K562 (cell line): ENCODE measurements at regions not wholly inside any gene's neighbourhood (a gene's known extent, or its start where the extent isn't known, plus 50 kb on each side); places are given as distances from the start of the nearest gene placed in this dataset.

Experiments used
- ATAC-seq: fragments of 200-7000 bp; cut with Tn5 transposase; 3 replicates; pipeline ENCODE4 v1.9.1; 2020; ENCODE audit warnings: moderate library complexity
- BruUV-seq: library from RNA; stranded (reverse); fragments of 400-500 nt; replicated peaks from 2 replicates; lab custom pipeline; 2021; lab: Mats Ljungman, UMichigan
- CTCF ChIA-PET: fragments of 300-600 bp; formaldehyde crosslinking; extraction: SDS; loops from one replicate; lab custom pipeline; 2021; ENCODE audit warnings: low intra/inter-chr PET ratio; lab: Yijun Ruan, JAX
- POLR2A ChIA-PET: fragments of 300-600, 350-650 bp; sonication (Branson Sonifier 250); formaldehyde crosslinking; extraction: SDS; loops from one replicate; lab custom pipeline; 2021; ENCODE audit warnings: antibody characterized with exemption, inconsistent platforms; lab: Yijun Ruan, JAX
- DNase-seq, 4 experiments: peaks; one replicate each; pipeline versions ENCODE4 v3.0.0 to v3.0.0-alpha.2; 2011 to 2018; ENCODE audit warnings: low spot score in 3 of 4, mixed read lengths in 3 of 4; ENCODE audit errors: extremely low read depth in 1 of 4
- FAIRE-seq: peaks from 2 replicates; lab custom pipeline; 2011; peaks lifted over from hg19 to GRCh38; lab: Jason Lieb, UNC
- H2AFZ ChIP-seq: 2 replicates; pipeline ENCODE4 v1.6.0; 2011; ENCODE audit warnings: low read depth, low read length, control low read depth, inconsistent platforms
- H3K27ac ChIP-seq: fragments of 200-600 bp; 3 replicates; pipeline ENCODE4 v1.8.0; 2011; ENCODE audit warnings: low read depth, mild to moderate bottlenecking, control low read depth, inconsistent platforms, low read length, moderate library complexity, mixed read lengths; ENCODE audit errors: extremely low read depth
- H3K27me3 ChIP-seq, 2 experiments: fragments of 300-600 bp in 1 of 2; 2 replicates in 1 of 2; 3 replicates in 1 of 2; pipeline versions ENCODE4 v1.6.0 to v1.8.0; 2011; ENCODE audit warnings: inconsistent platforms in 2 of 2, low read length in 2 of 2, mild to moderate bottlenecking in 1 of 2, mixed read lengths in 1 of 2, moderate library complexity in 1 of 2; ENCODE audit not compliant: control insufficient read depth in 2 of 2, insufficient read depth in 2 of 2
- H3K36me3 ChIP-seq: fragments of 300-600 bp; 3 replicates; pipeline ENCODE4 v1.8.0; 2011; ENCODE audit warnings: mild to moderate bottlenecking, low read length, inconsistent platforms; ENCODE audit not compliant: control insufficient read depth, insufficient read depth
- H3K4me1 ChIP-seq, 2 experiments: fragments of 200-600 bp in 1 of 2; replicated peaks in 1 of 2; 2 replicates in 1 of 2; 3 replicates in 1 of 2; pipeline versions ENCODE4 v1.5.1 to v1.8.0; 2011; ENCODE audit warnings: inconsistent platforms in 2 of 2, low read length in 2 of 2, mild to moderate bottlenecking in 1 of 2, mixed read lengths in 1 of 2, moderate library complexity in 1 of 2; ENCODE audit not compliant: control insufficient read depth in 2 of 2, insufficient read depth in 2 of 2
- H3K4me2 ChIP-seq: 2 replicates; pipeline ENCODE4 v1.6.1; 2011; ENCODE audit warnings: low read length, control low read depth, inconsistent platforms, mixed read lengths; ENCODE audit not compliant: insufficient read depth
- H3K4me3 ChIP-seq: fragments of 200-600 bp; sonication (generic), shearing (Covaris generic); 2 replicates; pipeline ENCODE4 v1.5.1; 2016; ENCODE audit warnings: control low read depth, inconsistent platforms
- H3K79me2 ChIP-seq: fragments of 200-600 bp; 3 replicates; pipeline ENCODE4 v1.8.0; 2011; ENCODE audit warnings: low read length, inconsistent platforms; ENCODE audit not compliant: control insufficient read depth, insufficient read depth
- H3K9ac ChIP-seq, 2 experiments: 2 replicates each; pipeline versions ENCODE4 v1.6.0 to v1.6.1; 2011; ENCODE audit warnings: low read depth in 2 of 2, low read length in 2 of 2, control low read depth in 1 of 2, inconsistent platforms in 1 of 2, mild to moderate bottlenecking in 1 of 2, mixed read lengths in 1 of 2; ENCODE audit not compliant: insufficient read depth in 1 of 2
- H3K9me1 ChIP-seq: one replicate; pipeline ENCODE4 v1.6.0; 2011; ENCODE audit warnings: inconsistent platforms, mild to moderate bottlenecking, low read length, moderate library complexity; ENCODE audit not compliant: control insufficient read depth, insufficient read depth
- H3K9me3 ChIP-seq: replicated peaks from 2 replicates; pipeline ENCODE4 v1.5.1; 2011; ENCODE audit warnings: low read depth, low read length, inconsistent platforms; ENCODE audit not compliant: control insufficient read depth, insufficient read depth
- H4K20me1 ChIP-seq: replicated peaks from 2 replicates; pipeline ENCODE4 v1.6.1; 2011; ENCODE audit warnings: low read length, inconsistent platforms, mixed read lengths; ENCODE audit not compliant: control insufficient read depth, insufficient read depth
- COPS2 ChIP-seq: fragments of 450-650 bp; conservative IDR thresholded peaks from 2 replicates; pipeline ENCODE4 v1.6.1; 2016; ENCODE audit warnings: mild to moderate bottlenecking, moderate library complexity
- MNT ChIP-seq, 2 experiments: fragments of 450-650 bp; conservative IDR thresholded peaks; 2 replicates each; pipeline ENCODE4 v1.6.1; 2017; ENCODE audit warnings: mild to moderate bottlenecking in 2 of 2, moderate library complexity in 2 of 2
- RBM25 ChIP-seq: fragments of 200-400 bp; formaldehyde crosslinking; IDR thresholded peaks from 2 replicates; pipeline ENCODE4 v1.6.1; 2018; ENCODE audit warnings: low read length, low read depth, moderate library complexity; ENCODE audit not compliant: severe bottlenecking
- ZBED1 ChIP-seq: IDR thresholded peaks from 2 replicates; pipeline ENCODE4 v1.6.1; 2014
- ZNF717 ChIP-seq: fragments of 250-450 bp; sonication (Bioruptor Pico); IDR thresholded peaks from 2 replicates; pipeline ENCODE4 v1.5.0; 2021
- WGBS: fragments of 100-300 bp; shearing (Covaris generic); methylation state at CpG from one replicate; pipeline ENCODE4 v1.1.6; 2016; ENCODE audit warnings: low coverage, mixed read lengths; ENCODE audit not compliant: insufficient coverage; ENCODE audit errors: missing lambda C conversion rate; 5-methylcytosine and 5-hydroxymethylcytosine counted together
- in situ Hi-C: fragments of 300-500 bp; cut with MboI; formaldehyde crosslinking; loops from 4 replicates; pipeline ENCODE4 v1.15.0; 2018; ENCODE audit warnings: inconsistent platforms, mixed read lengths
- intact Hi-C: fragments of 100-400 bp; cut with micrococcal nuclease; formaldehyde crosslinking; loops from 2 replicates; pipeline ENCODE4 v1.14.2; 2022
- TF ChIP-seq, protein P1 (sequence below), 2 experiments: IDR thresholded peaks in 1 of 2; conservative IDR thresholded peaks in 1 of 2; 2 replicates each; pipeline ENCODE4 v1.6.1; 2016; ENCODE audit warnings: low read depth in 2 of 2, mild to moderate bottlenecking in 1 of 2, missing compliant biosample characterization in 1 of 2, missing genetic modification characterization in 1 of 2, moderate library complexity in 1 of 2

GRCh38 chr7:41217306-41217705, 485.6 kb downstream of the INHBA start (continued):
- TF ChIP-seq, protein P1, sequence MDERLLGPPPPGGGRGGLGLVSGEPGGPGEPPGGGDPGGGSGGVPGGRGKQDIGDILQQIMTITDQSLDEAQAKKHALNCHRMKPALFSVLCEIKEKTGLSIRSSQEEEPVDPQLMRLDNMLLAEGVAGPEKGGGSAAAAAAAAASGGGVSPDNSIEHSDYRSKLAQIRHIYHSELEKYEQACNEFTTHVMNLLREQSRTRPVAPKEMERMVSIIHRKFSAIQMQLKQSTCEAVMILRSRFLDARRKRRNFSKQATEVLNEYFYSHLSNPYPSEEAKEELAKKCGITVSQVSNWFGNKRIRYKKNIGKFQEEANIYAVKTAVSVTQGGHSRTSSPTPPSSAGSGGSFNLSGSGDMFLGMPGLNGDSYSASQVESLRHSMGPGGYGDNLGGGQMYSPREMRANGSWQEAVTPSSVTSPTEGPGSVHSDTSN (CRISPR knock-in tag; IDR thresholded peaks at IDR 0.05; ENCODE audit: low read depth), result no peak
- TF ChIP-seq, protein P1 (tag; conservative IDR thresholded peaks at IDR 0.05; ENCODE audit: low read depth), result no peak

DNA sequence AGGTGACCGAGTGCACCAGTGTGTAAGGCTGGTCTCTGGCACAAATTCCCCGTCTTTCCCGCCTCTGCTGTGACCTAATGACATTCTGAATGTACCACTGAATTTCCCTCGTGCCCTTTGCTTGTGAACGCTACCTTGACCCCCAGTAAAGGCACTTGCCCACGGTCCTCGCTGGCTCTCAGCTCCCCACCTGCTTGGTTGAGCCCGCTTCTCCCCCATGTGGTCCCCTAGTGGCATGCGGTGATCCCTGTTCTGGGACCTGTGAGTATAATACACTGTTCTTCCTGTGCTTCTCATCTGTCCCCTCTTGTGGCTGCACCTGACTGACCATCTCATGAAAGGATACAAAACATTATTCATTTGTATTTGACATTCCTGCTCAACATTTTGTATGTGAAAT, 495.7 kb downstream of the INHBA start:
- no peak for FAIRE-seq
- no peaks in the 10 kb centered on the region for H4K20me1 ChIP-seq
- no peak overlapping the region for H3K27ac ChIP-seq
- no peaks in the 10 kb centered on the region for H3K79me2 ChIP-seq
- H3K9me3 ChIP-seq, result no peaks in the 10 kb centered on the region; the same call in 1 of the 2 replicates
- POLR2A ChIA-PET, result no interaction called here
- no peak overlapping the region for H2AFZ ChIP-seq
- TF ChIP-seq ZBED1 (no peak), COPS2 (no peak), ZNF717 (CRISPR knock-in tag) (no peak), RBM25 (no peak), MNT (conservative IDR thresholded peaks at IDR 0.05) (no peak)
- TF ChIP-seq, all 486 proteins: peak for 0
- intact Hi-C loops, result no loop called here
- Histone ChIP-seq H3K4me2 (no peak overlapping the region), H3K4me3 (no peak overlapping the region), H3K4me1 (no peaks in the 10 kb centered on the region), H3K36me3 (no peaks in the 10 kb centered on the region), H3K27me3 (no peaks in the 10 kb centered on the region), H3K9me1 (no peaks in the 10 kb centered on the region), H3K9ac (no peak overlapping the region)
- 0% methylated on average over 9 of the region's 9 CpGs for WGBS
- ATAC-seq, result no peak
- CTCF ChIA-PET, result no interaction called here
- DNase-seq, result no peak
- BruUV-seq, result no TSS peak
- in situ Hi-C loops, result no loop called here
